ENCODE measurements at regions not wholly inside any gene's neighbourhood (a gene's known extent, or its start where the extent isn't known, plus 50 kb on each side); places are given as distances from the start of the nearest gene placed in this dataset.

GRCh38 chr12:5096241-5096924 is 52.7 kb downstream of the KCNA5 start:
- intact Hi-C loops (cut with DNase I) = no loop called here
- 71% methylated on average over 8 of the region's 8 CpGs for WGBS
- Histone ChIP-seq H3K27ac (replicated peaks in 1 of 4) (no peak overlapping the region), H3K27me3 (peaks cover 0 to 47% (median 0%) of the 10 kb centered on the region in 4 donors), H3K36me3 (no peaks in the 10 kb centered on the region), H3K4me3 (no peak overlapping the region), H3K9me3 (no peaks in the 10 kb centered on the region), H3K4me1 (no peaks in the 10 kb centered on the region)
- DNase-seq (ENCODE audit: extremely low spot score) = peak; percentile 55
- TF ChIP-seq EP300 (IDR thresholded peaks at IDR 0.05) = no peak
- TF ChIP-seq POLR2AphosphoS5 (IDR thresholded peaks at IDR 0.05) = no peak
- TF ChIP-seq, protein P1, sequence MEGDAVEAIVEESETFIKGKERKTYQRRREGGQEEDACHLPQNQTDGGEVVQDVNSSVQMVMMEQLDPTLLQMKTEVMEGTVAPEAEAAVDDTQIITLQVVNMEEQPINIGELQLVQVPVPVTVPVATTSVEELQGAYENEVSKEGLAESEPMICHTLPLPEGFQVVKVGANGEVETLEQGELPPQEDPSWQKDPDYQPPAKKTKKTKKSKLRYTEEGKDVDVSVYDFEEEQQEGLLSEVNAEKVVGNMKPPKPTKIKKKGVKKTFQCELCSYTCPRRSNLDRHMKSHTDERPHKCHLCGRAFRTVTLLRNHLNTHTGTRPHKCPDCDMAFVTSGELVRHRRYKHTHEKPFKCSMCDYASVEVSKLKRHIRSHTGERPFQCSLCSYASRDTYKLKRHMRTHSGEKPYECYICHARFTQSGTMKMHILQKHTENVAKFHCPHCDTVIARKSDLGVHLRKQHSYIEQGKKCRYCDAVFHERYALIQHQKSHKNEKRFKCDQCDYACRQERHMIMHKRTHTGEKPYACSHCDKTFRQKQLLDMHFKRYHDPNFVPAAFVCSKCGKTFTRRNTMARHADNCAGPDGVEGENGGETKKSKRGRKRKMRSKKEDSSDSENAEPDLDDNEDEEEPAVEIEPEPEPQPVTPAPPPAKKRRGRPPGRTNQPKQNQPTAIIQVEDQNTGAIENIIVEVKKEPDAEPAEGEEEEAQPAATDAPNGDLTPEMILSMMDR (IDR thresholded peaks at IDR 0.05) = no peak

GRCh38 chr12:5097786-5098185 is 54.1 kb downstream of the KCNA5 start:
- no peaks in the 10 kb centered on the region for H3K9me3 ChIP-seq
- 96% methylated on average over 3 of the region's 6 CpGs for WGBS
- H3K4me1 ChIP-seq = no peaks in the 10 kb centered on the region
- no peak overlapping the region for H3K27ac ChIP-seq (replicated peaks in 1 of 4)
- TF ChIP-seq POLR2AphosphoS5 (IDR thresholded peaks at IDR 0.05) (no peak), POLR2A (IDR thresholded peaks at IDR 0.05; ENCODE audit: low read depth) (no peak), EP300 (IDR thresholded peaks at IDR 0.05) (no peak)
- TF ChIP-seq, protein P1 (IDR thresholded peaks at IDR 0.05) = no peak
- H3K4me3 ChIP-seq = no peak overlapping the region
- H3K27me3 ChIP-seq = peaks cover 0 to 52% (median 0%) of the 10 kb centered on the region in 4 donors
- intact Hi-C loops (cut with DNase I) = no loop called here
- H3K36me3 ChIP-seq = no peaks in the 10 kb centered on the region
- peak; percentile 55 for DNase-seq (ENCODE audit: extremely low spot score)

- intact Hi-C loops (cut with DNase I) = no loop called here
- Histone ChIP-seq H3K27ac (replicated peaks in 1 of 4) (no peak overlapping the region), H3K4me3 (no peak overlapping the region), H3K27me3 (peaks cover 0 to 52% (median 0%) of the 10 kb centered on the region in 4 donors), H3K4me1 (no peaks in the 10 kb centered on the region), H3K36me3 (no peaks in the 10 kb centered on the region), H3K9me3 (no peaks in the 10 kb centered on the region)
- TF ChIP-seq, protein P1 (IDR thresholded peaks at IDR 0.05) = no peak
- TF ChIP-seq POLR2A (IDR thresholded peaks at IDR 0.05; ENCODE audit: low read depth) (no peak), POLR2AphosphoS5 (IDR thresholded peaks at IDR 0.05) (no peak), EP300 (IDR thresholded peaks at IDR 0.05) (no peak)
- 89% methylated on average over 13 of the region's 13 CpGs for WGBS
- DNase-seq (ENCODE audit: extremely low spot score) = peak; percentile 80
Observed at GRCh38 chr12:5099136-5099535, 55.5 kb downstream of the KCNA5 start.

GRCh38 chr12:5099591-5099990 is 55.9 kb downstream of the KCNA5 start:
- intact Hi-C loops (cut with DNase I) = no loop called here
- Histone ChIP-seq H3K4me3 (no peak overlapping the region), H3K27ac (replicated peaks in 1 of 4) (no peak overlapping the region), H3K36me3 (no peaks in the 10 kb centered on the region), H3K9me3 (no peaks in the 10 kb centered on the region), H3K4me1 (no peaks in the 10 kb centered on the region), H3K27me3 (peaks cover 0 to 50% (median 0%) of the 10 kb centered on the region in 4 donors)
- WGBS = 59% methylated on average over 7 of the region's 7 CpGs
- DNase-seq (ENCODE audit: extremely low spot score) = peak; percentile 55
- TF ChIP-seq EP300 (IDR thresholded peaks at IDR 0.05) (no peak), POLR2AphosphoS5 (IDR thresholded peaks at IDR 0.05) (no peak), POLR2A (IDR thresholded peaks at IDR 0.05; ENCODE audit: low read depth) (no peak)
- TF ChIP-seq, protein P1 (IDR thresholded peaks at IDR 0.05) = no peak

GRCh38 chr12:5101686-5102085 is 58.0 kb downstream of the KCNA5 start:
- Histone ChIP-seq H3K27ac (replicated peaks in 1 of 4) (no peak overlapping the region), H3K4me3 (no peak overlapping the region), H3K27me3 (peaks cover 0 to 36% (median 0%) of the 10 kb centered on the region in 4 donors), H3K36me3 (no peaks in the 10 kb centered on the region), H3K4me1 (no peaks in the 10 kb centered on the region), H3K9me3 (no peaks in the 10 kb centered on the region)
- WGBS = 82% methylated on average over 3 of the region's 3 CpGs
- peak; percentile 83 for DNase-seq (ENCODE audit: extremely low spot score)
- TF ChIP-seq POLR2AphosphoS5 (IDR thresholded peaks at IDR 0.05) = no peak
- no peak for TF ChIP-seq POLR2A (IDR thresholded peaks at IDR 0.05; ENCODE audit: low read depth)
- intact Hi-C loops (cut with DNase I) = no loop called here

Data from esophagus muscularis mucosa (tissue), 4 donors.